Stimulated activated CD8-positive, alpha-beta memory T cell treated with anti-CD3 and anti-CD28 coated beads, Interleukin-15, amount 100 ng/mL, for 4 hours (primary cell): ENCODE measurements at regions not wholly inside any gene's neighbourhood (a gene's known extent, or its start where the extent isn't known, plus 50 kb on each side); places are given as distances from the start of the nearest gene placed in this dataset.

ENCODE experiments used
- DNase-seq, 2 donors: peaks; one replicate each; pipeline ENCODE4 v3.0.0-alpha.2; 2020; ENCODE audit warnings: low read depth in 2 of 2

DNA sequence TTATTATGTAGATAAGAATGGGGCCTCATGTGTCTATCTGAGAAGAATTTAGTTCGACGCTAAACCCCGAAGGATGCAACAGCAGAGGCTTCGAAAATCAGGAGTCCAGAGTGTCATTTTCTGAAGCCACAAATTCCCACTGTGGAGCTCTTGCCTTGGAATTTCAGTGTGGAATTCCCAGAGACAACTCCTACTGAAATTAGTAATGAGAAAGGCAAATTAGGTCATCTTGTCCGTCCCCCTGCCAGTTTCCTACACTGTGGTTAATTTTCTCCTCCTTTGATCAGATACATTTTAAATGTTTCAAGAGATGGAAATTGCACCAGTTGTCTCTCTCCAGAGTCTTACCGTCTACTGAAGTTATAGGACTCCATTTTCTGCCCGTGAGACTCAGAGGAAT lies 633.6 kb downstream of the BNC2 start:
- no peak for DNase-seq

DNA sequence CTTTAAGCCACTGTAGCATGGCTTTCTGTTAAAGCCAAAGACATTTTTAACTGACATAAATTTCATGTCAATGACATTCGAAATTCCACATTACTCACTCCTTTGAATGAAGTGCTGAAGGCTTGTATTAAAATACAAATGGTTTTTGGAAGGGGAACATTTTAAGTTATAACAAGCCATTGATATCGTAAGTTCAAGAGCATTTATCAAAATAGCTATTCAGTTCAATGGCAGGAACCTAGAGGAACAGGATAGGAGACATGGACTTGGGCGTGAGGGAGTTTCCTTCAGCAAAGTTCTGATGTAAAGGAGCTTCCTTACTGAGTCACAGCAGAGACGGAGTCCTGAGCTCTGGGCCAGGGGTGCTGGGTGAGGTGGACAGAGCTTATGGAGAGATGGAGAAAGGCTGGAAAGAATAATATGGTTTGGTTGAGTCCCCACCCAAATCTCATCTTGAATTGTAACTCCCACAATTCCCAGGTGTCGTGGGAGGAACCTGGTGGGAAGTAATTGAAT lies 631.8 kb downstream of the BNC2 start:
- DNase-seq: no peak

DNA sequence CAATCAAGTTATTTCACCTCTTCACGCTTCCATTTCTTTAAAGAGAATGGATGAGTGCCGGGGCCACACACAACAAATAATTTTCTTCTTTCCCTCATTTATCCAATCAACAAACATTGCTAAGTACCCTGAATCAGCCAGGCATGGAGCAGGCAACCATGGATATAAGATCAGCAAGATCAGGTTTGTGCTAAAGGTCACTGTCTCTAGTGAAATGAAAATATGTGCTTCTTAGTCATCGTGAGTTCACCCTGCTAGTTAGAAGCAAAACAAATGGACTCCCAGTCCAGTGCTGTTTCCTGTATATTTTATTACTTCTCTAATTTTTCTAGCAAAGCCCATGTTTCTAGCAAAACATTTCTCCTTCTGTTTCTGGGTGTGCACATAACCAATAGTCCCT lies 629.2 kb downstream of the BNC2 start:
- no peak for DNase-seq

DNA sequence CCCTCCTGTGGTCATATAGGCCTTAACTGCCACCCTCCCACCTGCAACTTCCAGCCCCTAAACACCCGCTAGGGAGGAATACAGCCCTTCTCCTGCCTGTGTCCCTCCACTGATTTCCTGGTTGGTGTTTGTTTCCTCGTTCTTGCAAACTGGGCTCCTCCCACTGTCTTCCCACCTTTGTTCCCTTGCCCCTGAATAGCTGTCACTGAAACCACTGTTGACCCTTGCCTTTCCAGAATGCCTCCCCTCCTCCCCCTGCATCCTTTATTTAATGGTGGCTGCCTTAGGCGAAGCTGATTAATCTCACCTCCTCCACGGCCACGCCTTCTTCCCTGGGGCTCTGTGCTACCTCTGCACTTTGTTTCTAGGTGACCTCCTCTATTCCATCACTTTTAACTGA lies 626.7 kb downstream of the BNC2 start:
- DNase-seq: no peak

DNA sequence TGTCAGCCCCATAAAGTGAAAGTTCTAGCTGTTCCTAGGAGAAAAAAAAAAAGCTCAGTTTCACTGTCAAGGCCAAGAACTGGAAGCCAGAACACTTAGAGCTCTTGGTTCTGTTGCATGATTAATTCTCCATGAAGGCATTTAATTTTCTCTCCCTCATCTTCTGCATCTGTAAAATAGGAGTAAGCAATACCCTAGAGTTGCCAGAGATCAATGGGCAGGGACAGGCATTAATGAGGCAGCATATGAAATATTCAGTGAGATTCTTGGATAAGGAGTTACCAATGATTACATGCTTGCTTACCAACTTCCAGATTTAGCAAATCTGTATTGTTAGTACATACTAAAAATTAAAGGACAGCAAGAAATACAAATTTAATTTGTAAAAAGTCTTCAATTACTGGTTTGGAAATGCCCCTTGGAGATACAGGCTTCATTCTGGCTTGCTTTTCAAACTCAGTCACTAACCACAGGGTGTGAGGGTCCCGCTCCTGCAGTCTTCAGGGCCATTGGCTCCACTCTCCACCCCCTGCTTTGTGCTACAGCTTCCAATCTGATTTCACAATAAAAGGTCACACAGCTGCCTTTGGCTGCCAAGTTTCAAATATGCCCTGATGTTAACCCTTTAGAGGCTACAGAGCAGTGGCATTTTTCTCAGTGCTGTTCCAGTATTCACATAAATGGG lies 624.6 kb downstream of the BNC2 start:
- DNase-seq: no peak

DNA sequence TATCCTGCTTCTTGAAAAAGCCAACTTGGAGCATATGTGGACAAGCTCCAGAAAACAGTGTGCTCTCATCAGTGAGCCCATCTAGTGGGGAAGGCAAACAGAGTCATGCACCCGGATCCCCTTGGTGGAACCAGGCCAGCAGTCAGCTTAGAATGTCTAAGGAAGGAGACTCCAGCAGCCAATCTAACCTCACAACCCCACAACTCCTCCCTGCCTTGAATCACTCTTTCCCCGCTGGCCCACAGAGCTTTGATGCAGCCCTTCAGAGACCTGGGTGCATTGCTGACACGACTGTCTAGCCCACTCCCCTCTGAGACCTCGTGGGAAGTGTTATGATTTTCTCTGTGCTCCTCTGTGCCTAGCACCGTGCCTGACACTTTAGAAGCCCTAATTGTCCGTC lies 623.7 kb downstream of the BNC2 start:
- no peak for DNase-seq

DNA sequence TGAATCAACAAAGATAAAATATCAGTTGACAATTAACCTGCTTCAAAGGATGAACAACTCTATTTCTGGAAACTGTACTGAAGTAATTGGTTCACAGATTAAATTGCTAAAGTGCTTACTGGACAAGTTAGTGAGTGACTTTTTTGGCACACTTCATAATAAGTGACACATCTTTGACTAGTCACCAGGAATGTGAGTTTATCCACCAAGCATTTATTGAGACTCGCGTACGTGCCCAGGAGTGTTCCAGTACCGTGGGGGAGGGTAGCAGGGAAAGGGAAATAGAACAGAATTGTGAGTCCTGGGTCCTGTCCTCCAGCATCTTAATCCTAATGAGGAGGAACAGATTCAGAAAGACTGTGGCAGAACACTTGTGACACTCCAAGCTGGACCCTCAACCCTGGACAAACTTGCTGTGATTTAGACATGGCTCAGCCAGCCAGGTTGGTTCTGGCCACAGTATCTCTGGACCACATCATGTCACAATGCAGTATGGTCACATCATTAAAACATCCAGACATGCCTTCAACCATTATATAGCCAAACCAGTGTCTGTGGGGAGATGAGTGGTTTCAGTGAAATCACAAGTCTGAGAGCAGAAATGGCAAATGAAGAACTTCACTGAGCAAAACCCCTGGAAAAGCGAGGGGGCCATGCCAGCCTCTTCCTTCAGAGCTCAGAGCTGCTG lies 623.1 kb downstream of the BNC2 start:
- DNase-seq: no peak

DNA sequence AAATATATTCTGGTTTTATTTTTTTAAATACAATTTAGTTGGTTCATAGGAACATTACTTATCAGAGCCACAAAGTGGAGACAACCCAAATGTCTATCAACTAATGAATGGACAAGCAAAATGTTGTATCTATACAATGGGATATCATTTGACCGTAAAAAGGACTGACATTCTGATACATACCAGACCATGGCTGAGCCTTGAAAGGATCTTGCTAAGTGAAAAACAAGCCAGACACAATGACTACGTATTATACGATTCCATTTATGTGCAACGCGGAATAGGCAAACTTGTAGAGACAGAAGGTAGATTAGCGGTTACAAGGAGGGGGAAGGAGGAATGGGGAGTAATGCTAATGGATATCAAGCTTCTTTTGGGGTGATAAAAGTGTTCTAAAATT lies 621.6 kb downstream of the BNC2 start:
- DNase-seq: no peak

DNA sequence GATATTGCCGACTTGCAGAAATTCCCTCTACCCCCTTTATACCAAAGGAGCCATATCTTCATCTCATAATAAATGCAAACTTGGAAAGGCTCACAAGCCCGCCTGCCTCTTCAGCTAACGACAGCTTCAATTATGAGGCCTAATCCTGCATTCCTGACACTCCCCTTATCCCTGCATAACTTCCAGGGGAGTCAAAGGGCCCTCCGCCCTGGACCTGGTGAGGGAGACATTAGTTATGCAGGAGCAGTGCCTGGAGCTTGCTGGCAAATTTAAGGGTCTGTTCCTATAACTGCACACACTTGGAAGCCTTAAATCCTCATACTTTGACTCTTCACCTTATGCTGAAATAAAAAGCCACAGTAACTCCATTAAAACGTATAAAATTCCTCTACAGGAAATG lies 617.9 kb downstream of the BNC2 start:
- DNase-seq: no peak

DNA sequence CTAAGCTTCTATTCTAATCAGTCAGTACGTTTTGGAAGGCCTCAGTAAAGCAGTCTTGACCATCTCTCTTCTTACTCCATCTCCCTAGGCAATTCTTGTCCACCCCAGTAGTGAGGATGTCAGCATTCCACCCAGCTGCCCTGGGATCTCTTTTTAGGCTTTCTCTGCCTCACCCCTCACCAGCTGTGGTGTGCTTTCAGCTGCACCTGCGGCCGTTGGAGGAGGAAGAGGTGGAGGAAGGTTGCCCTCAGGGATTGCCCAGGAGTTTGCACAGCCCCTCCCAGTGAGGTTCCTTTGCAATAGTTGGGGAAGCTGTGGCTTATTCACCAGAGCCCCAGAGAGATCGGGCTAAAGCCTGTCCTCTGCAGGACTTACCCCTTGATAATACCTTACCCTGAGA lies 615.8 kb downstream of the BNC2 start:
- DNase-seq: no peak

DNA sequence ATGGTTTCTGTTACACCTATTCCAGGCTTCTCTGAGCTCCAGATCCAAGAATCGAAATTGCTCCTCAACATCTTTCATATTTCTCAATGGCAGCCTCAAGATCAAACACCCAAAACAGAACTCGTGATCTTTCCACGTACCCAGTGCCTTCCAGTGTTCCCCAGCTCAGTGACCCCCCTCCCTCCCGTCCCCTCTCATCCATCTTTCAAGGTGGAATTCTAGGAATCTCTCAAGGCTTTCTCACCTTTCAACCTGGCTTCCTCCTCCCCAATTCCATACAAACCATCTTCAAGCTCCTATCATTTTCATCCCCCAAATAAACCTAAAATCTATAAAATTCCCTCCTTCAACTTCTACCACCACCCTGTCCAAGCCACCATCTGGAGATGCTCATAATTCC lies 615.3 kb downstream of the BNC2 start:
- no peak for DNase-seq

DNA sequence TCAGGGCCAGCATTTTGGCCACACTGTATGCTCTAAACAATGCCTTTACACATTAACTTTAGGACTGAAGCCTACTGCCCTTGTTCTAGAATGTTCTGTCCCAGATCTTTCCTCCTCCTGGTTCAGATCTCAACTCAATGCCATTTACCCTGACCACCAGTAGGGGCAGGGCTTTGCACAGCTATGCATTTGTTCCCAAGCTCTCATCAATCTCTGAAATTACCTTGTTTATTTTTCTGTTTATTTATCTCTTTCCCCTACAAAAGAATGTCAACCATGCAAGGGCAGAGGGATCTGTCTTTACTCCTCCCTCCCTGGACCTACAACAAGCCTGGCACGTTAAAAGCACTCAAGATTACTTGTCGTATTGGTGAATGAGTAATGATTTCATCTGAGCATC lies 612.9 kb downstream of the BNC2 start:
- no peak for DNase-seq

DNA sequence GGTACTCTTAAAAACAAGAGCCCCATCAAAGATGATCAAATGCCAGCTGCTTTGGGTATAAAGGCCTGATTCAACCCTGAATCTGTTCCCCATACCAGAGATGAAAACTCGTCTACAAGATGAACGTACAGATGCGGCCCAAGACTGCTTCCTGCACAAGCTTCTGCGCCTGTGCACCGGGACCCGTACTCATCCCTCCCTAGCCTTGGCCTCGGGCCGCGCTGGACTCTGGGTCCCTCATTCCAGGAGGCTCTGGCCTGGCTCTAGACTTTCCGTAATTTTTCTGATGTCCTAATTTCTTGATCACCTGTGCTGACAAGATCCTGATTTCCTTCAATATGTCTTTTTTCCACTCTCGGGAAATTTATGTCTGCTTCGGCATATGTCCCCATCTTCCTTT lies 612.3 kb downstream of the BNC2 start:
- DNase-seq: no peak

DNA sequence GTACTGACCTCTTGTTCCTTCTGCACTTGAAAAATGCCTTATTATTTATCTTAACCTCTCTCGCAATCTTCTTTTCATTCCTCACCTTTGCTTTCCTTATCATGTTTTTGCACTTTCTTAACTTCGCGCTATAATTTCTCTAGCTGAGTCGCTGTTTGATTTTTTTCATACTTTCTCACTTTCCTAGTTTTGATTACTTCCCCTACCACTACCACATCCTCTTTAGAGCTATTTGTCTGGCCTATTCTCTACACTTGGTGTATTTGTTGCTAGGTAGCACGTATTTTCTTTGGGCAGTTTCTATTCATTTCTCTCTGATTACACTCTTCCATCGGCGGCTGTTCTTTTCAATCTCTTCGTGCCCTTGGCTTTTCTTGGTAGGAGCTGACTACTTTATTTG lies 611.8 kb downstream of the BNC2 start:
- no peak for DNase-seq

DNA sequence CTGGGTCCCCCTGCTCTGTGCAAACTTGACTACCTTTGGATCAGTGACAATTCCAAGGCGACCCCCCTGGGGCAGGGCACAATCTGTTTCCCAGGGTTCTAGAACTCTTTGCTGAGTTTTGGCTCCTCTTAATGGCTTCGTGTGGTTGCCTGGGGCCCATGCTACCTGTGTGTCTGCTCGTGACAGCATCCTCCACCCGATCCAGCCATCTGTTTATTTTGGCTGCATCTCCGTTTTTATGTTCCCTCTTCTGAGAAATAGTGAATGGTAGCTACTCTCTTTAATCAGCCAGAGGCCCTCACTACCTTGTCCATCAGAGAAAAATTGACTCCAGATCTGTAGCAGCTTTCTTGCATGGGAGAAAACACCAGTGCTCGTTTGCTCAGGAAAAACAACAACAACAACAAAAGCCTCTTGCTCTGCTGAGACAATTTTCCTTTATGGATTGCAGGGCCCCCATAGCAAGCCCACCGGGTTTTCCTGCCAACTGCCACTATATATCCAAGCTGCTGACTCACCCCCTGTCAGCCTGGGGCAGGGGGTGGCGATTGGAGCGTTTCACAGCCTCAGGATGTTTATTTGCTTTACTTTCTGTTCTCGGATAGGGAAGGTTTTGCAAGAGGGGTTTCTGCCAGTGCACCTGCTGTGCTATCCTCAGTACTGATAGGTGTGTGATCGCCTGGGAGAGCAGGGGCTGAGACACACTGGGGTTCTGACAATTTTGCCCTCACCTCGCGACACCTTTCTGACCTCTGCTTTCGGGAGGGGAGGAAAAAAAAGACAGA lies 607.8 kb downstream of the BNC2 start:
- DNase-seq: no peak

DNA sequence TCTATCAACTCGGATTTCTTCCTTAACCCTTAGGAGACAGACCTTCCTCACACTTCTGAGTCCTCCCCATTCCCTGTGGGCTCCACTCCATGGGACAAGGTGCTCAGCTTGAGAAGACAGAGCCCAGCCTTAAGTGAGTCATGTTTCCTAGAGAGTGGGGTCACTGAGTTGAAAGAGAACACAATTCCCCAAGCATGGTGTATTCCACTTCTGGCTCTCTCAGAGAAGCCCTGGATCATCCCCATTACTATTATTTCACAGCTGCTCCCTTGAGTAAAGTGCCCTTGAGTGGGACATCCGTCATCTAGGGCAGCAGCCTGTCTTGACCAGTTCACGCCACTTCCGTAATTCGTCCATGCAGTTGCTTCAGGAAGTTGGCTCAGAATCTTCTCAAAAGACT lies 604.8 kb downstream of the BNC2 start:
- DNase-seq: no peak

DNA sequence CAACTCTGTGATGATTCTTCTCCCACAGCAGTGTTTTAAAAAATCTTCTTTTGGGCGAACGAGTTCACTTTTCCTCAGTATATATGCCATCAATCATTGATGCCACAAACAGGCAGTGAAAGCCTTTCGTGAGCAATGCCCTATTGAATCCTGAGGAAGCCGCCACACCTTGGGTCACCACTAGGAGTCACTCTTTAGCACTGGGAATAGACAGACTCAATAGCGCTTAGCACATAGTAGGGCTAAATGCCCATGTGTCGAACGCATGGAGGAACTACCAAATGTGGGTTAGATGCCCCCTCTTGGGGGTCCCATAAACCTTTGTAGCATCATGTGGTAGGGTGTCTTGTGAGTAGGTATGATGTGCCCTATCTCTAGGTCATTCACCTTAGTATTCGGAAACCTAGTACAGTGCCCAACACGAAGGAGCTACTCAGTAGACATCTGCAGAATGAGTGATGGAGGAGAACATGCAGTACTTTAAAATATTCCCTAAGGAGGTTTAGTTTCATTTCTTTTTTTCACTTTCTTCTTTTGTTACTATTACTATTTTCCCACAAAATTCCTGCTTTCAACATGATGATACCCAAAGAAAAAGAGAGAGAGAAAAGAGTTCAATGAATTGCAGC lies 603.7 kb downstream of the BNC2 start:
- DNase-seq: no peak

DNA sequence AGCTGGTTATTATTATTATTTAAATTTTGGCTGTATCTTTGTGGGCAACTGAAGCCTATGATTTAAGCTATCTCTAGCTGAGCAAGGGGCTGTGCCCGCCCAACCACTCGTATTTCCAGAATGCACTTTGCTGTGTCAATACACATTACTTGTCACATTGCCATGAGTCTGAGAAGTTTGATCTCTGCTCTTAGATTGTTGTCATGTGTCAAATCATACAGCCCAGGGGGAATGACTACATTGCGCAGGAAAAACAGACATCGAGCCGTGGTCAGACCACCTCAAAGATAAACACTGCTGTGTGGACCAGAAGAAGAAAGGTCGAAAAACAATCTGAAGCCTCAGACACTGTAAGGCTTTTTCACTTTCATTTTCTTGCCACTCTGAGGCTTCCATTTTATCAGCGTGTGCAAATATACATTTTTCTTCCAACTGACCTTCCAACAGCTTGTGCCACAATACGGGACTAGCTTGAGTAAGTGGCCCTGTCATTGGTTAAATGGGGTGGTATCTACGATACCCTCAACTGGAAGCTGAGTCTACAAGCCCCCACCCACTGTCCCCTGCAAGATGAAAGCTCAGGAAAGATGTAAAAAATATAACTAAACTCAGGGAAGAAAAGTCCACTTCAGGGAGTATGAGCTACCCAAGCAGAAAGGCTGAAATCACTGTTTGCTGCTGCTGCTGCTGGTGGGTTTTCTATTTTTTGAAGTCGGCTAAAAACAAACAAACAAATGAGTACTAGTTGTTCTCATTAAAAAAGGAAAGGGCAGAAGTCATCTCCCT lies 603.0 kb downstream of the BNC2 start:
- no peak for DNase-seq

DNA sequence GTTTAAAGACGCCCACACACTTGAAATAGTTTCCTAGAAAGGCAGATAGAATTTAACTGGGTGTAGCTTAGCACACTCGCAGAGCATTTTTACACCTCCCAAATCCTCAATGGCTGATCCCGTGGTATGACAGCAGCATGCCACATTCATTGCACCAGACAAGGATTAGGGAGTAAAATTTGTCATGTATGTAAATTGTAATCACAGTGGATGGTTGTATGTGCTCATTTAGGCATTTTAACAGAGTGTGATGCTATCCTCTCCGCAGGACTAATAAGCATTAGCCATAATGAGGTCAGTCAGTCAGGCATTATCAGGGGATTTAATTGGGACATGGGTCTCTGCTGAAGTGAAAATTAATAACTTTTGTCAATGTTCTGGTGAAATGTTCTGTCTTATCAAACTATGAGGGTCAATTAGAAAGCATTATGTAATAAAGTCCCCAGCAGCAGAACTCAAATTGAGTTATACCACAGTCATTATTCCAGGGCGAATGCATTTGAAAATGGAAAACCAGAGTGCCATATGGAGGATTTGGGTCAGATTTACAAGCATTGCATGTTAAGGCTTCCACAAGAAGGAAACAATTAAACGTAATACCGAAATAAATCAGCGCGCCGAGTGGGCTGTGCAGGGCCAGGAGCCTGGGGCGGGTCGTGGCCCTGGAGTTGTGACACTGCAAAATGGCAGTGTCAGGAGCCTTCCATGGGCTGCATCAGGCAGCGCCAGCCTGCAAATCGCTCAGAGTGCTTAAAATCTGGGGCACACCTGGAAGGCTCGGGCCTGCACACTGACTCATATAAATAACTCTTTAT lies 602.2 kb downstream of the BNC2 start:
- DNase-seq: no peak

DNA sequence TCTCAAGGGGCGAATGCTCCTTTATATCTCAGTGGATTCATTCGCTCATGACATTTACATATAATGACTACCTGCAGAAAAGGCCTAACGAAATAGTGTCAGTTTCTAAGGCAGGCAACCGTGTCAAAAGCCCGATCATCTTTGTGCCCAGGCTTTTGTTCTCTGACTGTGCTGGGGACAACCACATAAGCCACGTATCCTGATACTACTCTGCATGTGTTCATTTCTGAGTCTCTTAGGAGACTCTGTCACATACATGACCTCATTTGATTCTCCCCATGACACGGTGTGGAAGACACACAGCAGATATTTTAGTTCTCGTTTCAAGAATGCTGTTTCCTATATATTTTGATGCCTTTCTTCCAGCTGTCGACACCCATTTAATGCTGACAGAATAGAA lies 598.5 kb downstream of the BNC2 start:
- no peak for DNase-seq

DNA sequence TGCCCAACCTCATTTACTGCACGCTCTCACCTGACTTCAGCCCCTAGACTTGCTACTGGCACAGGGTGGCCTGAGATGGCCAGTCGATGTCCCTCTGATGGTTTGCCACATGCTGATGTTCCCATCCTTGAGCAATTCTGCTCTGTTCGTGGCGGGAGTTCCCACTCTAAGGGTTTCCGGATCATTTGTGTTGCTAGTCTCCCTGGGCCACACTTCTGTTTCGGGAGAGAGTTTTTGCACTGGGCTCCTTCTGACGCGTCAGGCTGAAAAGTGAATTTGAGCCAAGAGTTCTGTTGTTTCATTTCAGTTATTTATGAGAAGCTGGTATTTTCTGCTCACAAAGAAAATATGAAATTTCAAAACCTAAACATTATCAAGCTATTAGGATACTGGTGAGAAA lies 597.7 kb downstream of the BNC2 start:
- DNase-seq: no peak
